H9 (cell line): ENCODE measurements at regions not wholly inside any gene's neighbourhood (a gene's known extent, or its start where the extent isn't known, plus 50 kb on each side); places are given as distances from the start of the nearest gene placed in this dataset.

Experiments used
- DNase-seq: peaks from one replicate; pipeline ENCODE4 v3.0.0-alpha.2; 2017
- H2AFZ ChIP-seq: one replicate; pipeline ENCODE4 v1.6.1; 2013; ENCODE audit warnings: mild to moderate bottlenecking, low read length, control low read depth, moderate library complexity
- H2AK5ac ChIP-seq: 2 replicates; pipeline ENCODE4 v1.6.1; 2013; ENCODE audit warnings: low read length, control low read depth, mixed read lengths; ENCODE audit not compliant: insufficient read length
- H2BK120ac ChIP-seq: one replicate; pipeline ENCODE4 v1.6.1; 2013; ENCODE audit warnings: low read depth, mild to moderate bottlenecking, low read length, control low read depth, inconsistent platforms; ENCODE audit not compliant: poor library complexity, severe bottlenecking
- H2BK12ac ChIP-seq: 2 replicates; pipeline ENCODE4 v1.6.1; 2013; ENCODE audit warnings: low read length, control low read depth, mixed read lengths, low read depth; ENCODE audit not compliant: insufficient read length
- H2BK15ac ChIP-seq: 2 replicates; pipeline ENCODE4 v1.6.1; 2013; ENCODE audit warnings: low read depth, low read length, control low read depth
- H2BK20ac ChIP-seq: one replicate; pipeline ENCODE4 v1.6.1; 2013; ENCODE audit warnings: low read depth, mild to moderate bottlenecking, low read length, control low read depth, inconsistent platforms; ENCODE audit not compliant: poor library complexity, severe bottlenecking
- H2BK5ac ChIP-seq: 2 replicates; pipeline ENCODE4 v1.6.1; 2013; ENCODE audit warnings: low read length, control low read depth, mixed read lengths; ENCODE audit not compliant: insufficient read length
- H3K14ac ChIP-seq: 2 replicates; pipeline ENCODE4 v1.6.1; 2013; ENCODE audit warnings: low read length, control low read depth; ENCODE audit not compliant: insufficient read depth
- H3K18ac ChIP-seq: 2 replicates; pipeline ENCODE4 v1.6.1; 2013; ENCODE audit warnings: low read depth, mild to moderate bottlenecking, mixed read lengths, low read length, control low read depth; ENCODE audit not compliant: insufficient read length
- H3K23ac ChIP-seq: 2 replicates; pipeline ENCODE4 v1.6.1; 2013; ENCODE audit warnings: low read length, control low read depth, mixed read lengths, low read depth; ENCODE audit not compliant: insufficient read length
- H3K23me2 ChIP-seq: 2 replicates; pipeline ENCODE4 v1.6.1; 2013; ENCODE audit warnings: low read depth, mild to moderate bottlenecking, mixed read lengths, low read length, control low read depth; ENCODE audit not compliant: insufficient read length, poor library complexity, severe bottlenecking
- H3K27ac ChIP-seq: 2 replicates; pipeline ENCODE4 v1.5.1; 2013; ENCODE audit warnings: low read length, control low read depth, mixed read lengths, low read depth; ENCODE audit not compliant: insufficient read length
- H3K27me3 ChIP-seq: 2 replicates; pipeline ENCODE4 v1.6.1; 2013; ENCODE audit warnings: low read length, control low read depth, inconsistent platforms; ENCODE audit not compliant: insufficient read depth
- H3K4ac ChIP-seq: 2 replicates; pipeline ENCODE4 v1.6.1; 2013; ENCODE audit warnings: low read depth, mild to moderate bottlenecking, control low read depth, inconsistent platforms, low read length, moderate library complexity
- H3K4me1 ChIP-seq: 2 replicates; pipeline ENCODE4 v1.6.1; 2013; ENCODE audit warnings: low read length, control low read depth, inconsistent platforms; ENCODE audit not compliant: insufficient read depth
- H3K4me2 ChIP-seq: 2 replicates; pipeline ENCODE4 v1.6.1; 2013; ENCODE audit warnings: low read length, control low read depth, mixed read lengths; ENCODE audit not compliant: insufficient read length, insufficient read depth
- H3K56ac ChIP-seq: 2 replicates; pipeline ENCODE4 v1.6.1; 2013; ENCODE audit warnings: low read depth, mild to moderate bottlenecking, mixed read lengths, low read length, control low read depth; ENCODE audit not compliant: insufficient read length
- H3K79me1 ChIP-seq: 2 replicates; pipeline ENCODE4 v1.6.1; 2013; ENCODE audit warnings: low read depth, mild to moderate bottlenecking, moderate library complexity, low read length, control low read depth, inconsistent platforms; ENCODE audit not compliant: insufficient read depth, poor library complexity, severe bottlenecking
- H3K79me2 ChIP-seq: 2 replicates; pipeline ENCODE4 v1.6.1; 2013; ENCODE audit warnings: low read length, control low read depth, inconsistent platforms; ENCODE audit not compliant: insufficient read depth
- H3K9ac ChIP-seq: 2 replicates; pipeline ENCODE4 v1.6.1; 2013; ENCODE audit warnings: low read length, control low read depth, mixed read lengths; ENCODE audit not compliant: insufficient read length; ENCODE audit errors: extremely low read depth
- H3K9me3 ChIP-seq: one replicate; pipeline ENCODE4 v1.6.1; 2013; ENCODE audit warnings: low read depth, low read length, inconsistent platforms; ENCODE audit not compliant: control insufficient read depth
- H3T11ph ChIP-seq: one replicate; pipeline ENCODE4 v1.6.1; 2013; ENCODE audit warnings: mild to moderate bottlenecking, low read length, control low read depth, inconsistent platforms
- H4K20me1 ChIP-seq: one replicate; pipeline ENCODE4 v1.6.1; 2013; ENCODE audit not compliant: control insufficient read depth, insufficient read length, insufficient read depth
- H4K5ac ChIP-seq: 2 replicates; pipeline ENCODE4 v1.6.1; 2013; ENCODE audit warnings: low read depth, mild to moderate bottlenecking, mixed read lengths, low read length, control low read depth; ENCODE audit not compliant: insufficient read length
- H4K8ac ChIP-seq: replicated peaks from 2 replicates; pipeline ENCODE4 v1.6.1; 2013; ENCODE audit warnings: low read length, control low read depth, mixed read lengths, low read depth; ENCODE audit not compliant: insufficient read length
- H4K91ac ChIP-seq: 2 replicates; pipeline ENCODE4 v1.6.1; 2013; ENCODE audit warnings: low read depth, mild to moderate bottlenecking, moderate library complexity, mixed read lengths, low read length, control low read depth; ENCODE audit not compliant: insufficient read length
- H3K27ac Mint-ChIP-seq, 3 experiments: 2 replicates in 2 of 3; 3 replicates in 1 of 3; pipeline ENCODE4 v1.8.0; 2020 to 2021; ENCODE audit warnings: mixed read lengths in 3 of 3, mild to moderate bottlenecking in 1 of 3, moderate library complexity in 1 of 3
- H3K27me3 Mint-ChIP-seq: 2 replicates; pipeline ENCODE4 v1.8.0; 2021; ENCODE audit warnings: low read depth, mild to moderate bottlenecking, moderate library complexity, mixed read lengths
- H3K36me3 Mint-ChIP-seq, 3 experiments: 2 replicates in 2 of 3; 3 replicates in 1 of 3; pipeline ENCODE4 v1.8.0; 2020 to 2021; ENCODE audit warnings: low read depth in 3 of 3, mixed read lengths in 3 of 3; ENCODE audit not compliant: insufficient read depth in 1 of 3
- H3K4me1 Mint-ChIP-seq, 2 experiments: 2 replicates each; pipeline ENCODE4 v1.8.0; 2020; ENCODE audit warnings: mixed read lengths in 2 of 2
- H3K4me3 Mint-ChIP-seq, 2 experiments: 2 replicates in 1 of 2; 3 replicates in 1 of 2; pipeline ENCODE4 v1.8.0; 2020 to 2021; ENCODE audit warnings: mild to moderate bottlenecking in 2 of 2, mixed read lengths in 2 of 2, moderate library complexity in 1 of 2
- H3K9me3 Mint-ChIP-seq, 2 experiments: 2 replicates in 1 of 2; 3 replicates in 1 of 2; pipeline ENCODE4 v1.8.0; 2020; ENCODE audit warnings: mild to moderate bottlenecking in 2 of 2, mixed read lengths in 2 of 2, moderate library complexity in 1 of 2
- WGBS: extraction: QIAGEN DNeasy Blood & Tissue Kit; methylation state at CpG from one replicate; pipeline ENCODE4 v1.1.7; 2013; ENCODE audit warnings: missing lambda C conversion rate, low lambda C conversion rate, mixed read lengths; ENCODE audit not compliant: insufficient read length; ENCODE audit errors: extremely low coverage; 5-methylcytosine and 5-hydroxymethylcytosine counted together
- TF ChIP-seq, protein P1 (sequence below): fragments of 200-600 bp; sonication (generic); conservative IDR thresholded peaks from 3 replicates; pipeline ENCODE4 v1.8.0; 2021; ENCODE audit warnings: antibody characterized with exemption, mild to moderate bottlenecking

DNA sequence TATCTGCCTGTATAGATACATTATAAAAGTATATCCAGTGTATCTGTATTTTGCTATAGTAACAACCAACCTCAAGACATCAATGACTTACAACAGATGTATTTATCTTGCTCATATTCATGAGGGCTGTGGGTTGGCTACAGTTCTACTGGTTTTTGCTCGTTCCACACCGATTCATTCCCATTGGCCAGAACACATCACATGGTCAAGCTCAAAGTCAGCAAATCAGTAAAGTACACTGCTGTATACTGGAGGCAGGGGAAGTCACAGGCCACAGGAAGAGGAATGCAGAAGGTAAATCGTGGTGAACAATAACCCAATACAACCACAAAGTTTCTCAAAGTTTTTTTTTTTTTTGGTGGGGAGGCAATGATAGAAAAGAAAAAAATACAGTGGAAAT is 180.0 kb upstream of the CDKN3 start:
- Histone ChIP-seq H3K4ac (no peak overlapping the region), H2AK5ac (no peak overlapping the region), H2BK120ac (no peak overlapping the region), H4K20me1 (no peaks in the 10 kb centered on the region), H3K4me2 (no peak overlapping the region), H2BK12ac (no peak overlapping the region), H3K18ac (no peak overlapping the region), H4K5ac (no peak overlapping the region), H3K9me3 (no peaks in the 10 kb centered on the region), H3K23me2 (peaks cover 14% of the 10 kb centered on the region), H2BK15ac (no peak overlapping the region), H2BK20ac (no peak overlapping the region), H3K27me3 (peaks cover 24% of the 10 kb centered on the region; the same call in 1 of the 2 replicates), H2BK5ac (no peak overlapping the region), H3K27ac (no peak overlapping the region), H3K23ac (no peak overlapping the region), H3T11ph (no peak overlapping the region), H3K4me1 (no peaks in the 10 kb centered on the region; the same call in 1 of the 2 replicates), H3K14ac (no peak overlapping the region), H3K9ac (no peak overlapping the region), H3K56ac (no peak overlapping the region), H4K91ac (no peak overlapping the region), H4K8ac (no peak overlapping the region), H3K79me1 (no peaks in the 10 kb centered on the region), H3K79me2 (no peaks in the 10 kb centered on the region), H2AFZ (no peak overlapping the region)
- Mint-ChIP-seq H3K27me3 (peaks cover 27% of the 10 kb centered on the region), H3K4me3 (no peak overlapping the region), H3K9me3 (peaks cover 0 to 2% of the 10 kb centered on the region in 2 experiments; a peak in 2 of 5 replicates), H3K27ac (no peak overlapping the region), H3K36me3 (no peaks in the 10 kb centered on the region), H3K4me1 (peaks cover 25 to 36% of the 10 kb centered on the region in 2 experiments)
- TF ChIP-seq, protein P1, sequence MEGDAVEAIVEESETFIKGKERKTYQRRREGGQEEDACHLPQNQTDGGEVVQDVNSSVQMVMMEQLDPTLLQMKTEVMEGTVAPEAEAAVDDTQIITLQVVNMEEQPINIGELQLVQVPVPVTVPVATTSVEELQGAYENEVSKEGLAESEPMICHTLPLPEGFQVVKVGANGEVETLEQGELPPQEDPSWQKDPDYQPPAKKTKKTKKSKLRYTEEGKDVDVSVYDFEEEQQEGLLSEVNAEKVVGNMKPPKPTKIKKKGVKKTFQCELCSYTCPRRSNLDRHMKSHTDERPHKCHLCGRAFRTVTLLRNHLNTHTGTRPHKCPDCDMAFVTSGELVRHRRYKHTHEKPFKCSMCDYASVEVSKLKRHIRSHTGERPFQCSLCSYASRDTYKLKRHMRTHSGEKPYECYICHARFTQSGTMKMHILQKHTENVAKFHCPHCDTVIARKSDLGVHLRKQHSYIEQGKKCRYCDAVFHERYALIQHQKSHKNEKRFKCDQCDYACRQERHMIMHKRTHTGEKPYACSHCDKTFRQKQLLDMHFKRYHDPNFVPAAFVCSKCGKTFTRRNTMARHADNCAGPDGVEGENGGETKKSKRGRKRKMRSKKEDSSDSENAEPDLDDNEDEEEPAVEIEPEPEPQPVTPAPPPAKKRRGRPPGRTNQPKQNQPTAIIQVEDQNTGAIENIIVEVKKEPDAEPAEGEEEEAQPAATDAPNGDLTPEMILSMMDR: no peak
- WGBS: no CpG with 5 or more reads among the region's 3 CpGs
- no peak for DNase-seq
